SJCRH30 (cell line): ENCODE measurements at regions not wholly inside any gene's neighbourhood (a gene's known extent, or its start where the extent isn't known, plus 50 kb on each side); places are given as distances from the start of the nearest gene placed in this dataset.

Experiments
- DNase-seq, 2 experiments: peaks; one replicate each; pipeline ENCODE4 v3.0.0-alpha.2; 2015 to 2020
- H3K27ac ChIP-seq: fragments of 250-450 bp; sonication (Bioruptor Pico); 2 replicates; pipeline ENCODE4 v1.5.1; 2020; ENCODE audit warnings: mild to moderate bottlenecking, moderate library complexity
- H3K27me3 ChIP-seq: fragments of 250-450 bp; sonication (Bioruptor Pico); 2 replicates; pipeline ENCODE4 v1.5.1; 2020; ENCODE audit warnings: mild to moderate bottlenecking, moderate library complexity
- H3K36me3 ChIP-seq: fragments of 250-450 bp; sonication (Bioruptor Pico); 2 replicates; pipeline ENCODE4 v1.5.1; 2020; ENCODE audit warnings: mild to moderate bottlenecking, moderate library complexity
- H3K4me1 ChIP-seq: fragments of 250-450 bp; sonication (Bioruptor Pico); 2 replicates; pipeline ENCODE4 v1.5.1; 2020; ENCODE audit warnings: mild to moderate bottlenecking, moderate library complexity
- H3K4me3 ChIP-seq: fragments of 250-450 bp; sonication (Bioruptor Pico); 2 replicates; pipeline ENCODE4 v1.5.1; 2020; ENCODE audit warnings: mild to moderate bottlenecking, moderate library complexity
- H3K9me3 ChIP-seq: fragments of 250-450 bp; sonication (Bioruptor Pico); replicated peaks from 2 replicates; pipeline ENCODE4 v1.5.1; 2020; ENCODE audit warnings: mild to moderate bottlenecking, moderate library complexity

GRCh38 chr15:61798631-61799030 is 261.6 kb downstream of the VPS13C start:
- Histone ChIP-seq H3K4me3 (no peak overlapping the region), H3K4me1 (peaks cover 9% of the 10 kb centered on the region), H3K36me3 (no peaks in the 10 kb centered on the region; the same call in 1 of the 2 replicates), H3K27ac (no peak overlapping the region), H3K9me3 (peaks cover under 1% of the 10 kb centered on the region; the same call in 1 of the 2 replicates), H3K27me3 (no peaks in the 10 kb centered on the region)
- no peak for DNase-seq

GRCh38 chr15:61796056-61796455 is 264.2 kb downstream of the VPS13C start:
- no peaks in the 10 kb centered on the region for H3K27me3 ChIP-seq
- peaks cover 4% of the 10 kb centered on the region; the same call in 1 of the 2 replicates for H3K9me3 ChIP-seq

GRCh38 chr15:61794881-61795280 is 265.4 kb downstream of the VPS13C start:
- no peak overlapping the region for H3K4me3 ChIP-seq
- no peak overlapping the region for H3K27ac ChIP-seq
- H3K4me1 ChIP-seq, result peaks cover 9% of the 10 kb centered on the region
- H3K27me3 ChIP-seq, result no peaks in the 10 kb centered on the region
- DNase-seq, result no peak
- H3K9me3 ChIP-seq, result peaks cover 4% of the 10 kb centered on the region; the same call in 1 of the 2 replicates
- no peaks in the 10 kb centered on the region; the same call in 1 of the 2 replicates for H3K36me3 ChIP-seq

More at GRCh38 chr15:61796056-61796455, 264.2 kb downstream of the VPS13C start:
- Histone ChIP-seq H3K36me3 (no peaks in the 10 kb centered on the region; the same call in 1 of the 2 replicates), H3K4me3 (no peak overlapping the region), H3K4me1 (peaks cover 9% of the 10 kb centered on the region), H3K27ac (no peak overlapping the region)
- DNase-seq, result no peak

GRCh38 chr15:61794276-61794675 is 266.0 kb downstream of the VPS13C start:
- Histone ChIP-seq H3K4me3 (no peak overlapping the region), H3K4me1 (peaks cover 9% of the 10 kb centered on the region), H3K36me3 (no peaks in the 10 kb centered on the region; the same call in 1 of the 2 replicates), H3K9me3 (peaks cover 4% of the 10 kb centered on the region; the same call in 1 of the 2 replicates), H3K27ac (no peak overlapping the region), H3K27me3 (no peaks in the 10 kb centered on the region)
- peak; percentile 58 to 61 for DNase-seq

GRCh38 chr15:61784734-61785133 is 275.5 kb downstream of the VPS13C start:
- H3K36me3 ChIP-seq, result no peaks in the 10 kb centered on the region
- H3K9me3 ChIP-seq, result no peaks in the 10 kb centered on the region
- DNase-seq, result no peak
- H3K27me3 ChIP-seq, result no peaks in the 10 kb centered on the region
- no peak overlapping the region for H3K27ac ChIP-seq
- no peak overlapping the region for H3K4me3 ChIP-seq
- no peaks in the 10 kb centered on the region for H3K4me1 ChIP-seq

- H3K27me3 ChIP-seq, result no peaks in the 10 kb centered on the region
- no peaks in the 10 kb centered on the region for H3K36me3 ChIP-seq
- no peak overlapping the region for H3K4me3 ChIP-seq
- no peak for DNase-seq
- H3K4me1 ChIP-seq, result no peaks in the 10 kb centered on the region
- no peak overlapping the region for H3K27ac ChIP-seq
- H3K9me3 ChIP-seq, result no peaks in the 10 kb centered on the region
Measured at GRCh38 chr15:61780278-61780980, 279.8 kb downstream of the VPS13C start.

GRCh38 chr15:61777689-61778088 is 282.6 kb downstream of the VPS13C start:
- Histone ChIP-seq H3K4me3 (no peak overlapping the region), H3K4me1 (no peaks in the 10 kb centered on the region), H3K27me3 (no peaks in the 10 kb centered on the region), H3K9me3 (no peaks in the 10 kb centered on the region), H3K27ac (no peak overlapping the region), H3K36me3 (no peaks in the 10 kb centered on the region)
- DNase-seq, result no peak

- H3K4me3 ChIP-seq, result no peak overlapping the region
- H3K9me3 ChIP-seq, result no peaks in the 10 kb centered on the region; the same call in 1 of the 2 replicates
- H3K4me1 ChIP-seq, result no peaks in the 10 kb centered on the region
- H3K27ac ChIP-seq, result no peak overlapping the region
- peak in 1 of 2 experiments; percentile 22 for DNase-seq
- H3K27me3 ChIP-seq, result no peaks in the 10 kb centered on the region
- no peaks in the 10 kb centered on the region for H3K36me3 ChIP-seq
Measured at GRCh38 chr15:61769557-61769956, 290.7 kb downstream of the VPS13C start.

GRCh38 chr15:61768131-61768530 is 292.1 kb downstream of the VPS13C start:
- H3K27ac ChIP-seq, result no peak overlapping the region
- no peaks in the 10 kb centered on the region; the same call in 1 of the 2 replicates for H3K9me3 ChIP-seq
- H3K27me3 ChIP-seq, result no peaks in the 10 kb centered on the region
- H3K36me3 ChIP-seq, result no peaks in the 10 kb centered on the region
- no peaks in the 10 kb centered on the region for H3K4me1 ChIP-seq
- H3K4me3 ChIP-seq, result no peak overlapping the region
- DNase-seq, result no peak

- Histone ChIP-seq H3K27me3 (no peaks in the 10 kb centered on the region), H3K4me1 (no peaks in the 10 kb centered on the region), H3K36me3 (no peaks in the 10 kb centered on the region), H3K9me3 (no peaks in the 10 kb centered on the region), H3K4me3 (no peak overlapping the region), H3K27ac (no peak overlapping the region)
- no peak for DNase-seq
Measured at GRCh38 chr15:61764981-61765380, 295.3 kb downstream of the VPS13C start.

- H3K4me3 ChIP-seq, result no peak overlapping the region
- DNase-seq, result no peak
- no peaks in the 10 kb centered on the region for H3K36me3 ChIP-seq
- H3K9me3 ChIP-seq, result no peaks in the 10 kb centered on the region
- H3K4me1 ChIP-seq, result no peaks in the 10 kb centered on the region
- no peak overlapping the region for H3K27ac ChIP-seq
- no peaks in the 10 kb centered on the region for H3K27me3 ChIP-seq
Measured at GRCh38 chr15:61764141-61764540, 296.1 kb downstream of the VPS13C start.

GRCh38 chr15:61762676-61763075 is 297.6 kb downstream of the VPS13C start:
- H3K36me3 ChIP-seq, result no peaks in the 10 kb centered on the region
- H3K27ac ChIP-seq, result no peak overlapping the region
- no peaks in the 10 kb centered on the region for H3K4me1 ChIP-seq
- H3K27me3 ChIP-seq, result no peaks in the 10 kb centered on the region
- H3K4me3 ChIP-seq, result no peak overlapping the region
- no peak for DNase-seq
- H3K9me3 ChIP-seq, result no peaks in the 10 kb centered on the region

- H3K27me3 ChIP-seq, result no peaks in the 10 kb centered on the region
- no peak for DNase-seq
- H3K36me3 ChIP-seq, result no peaks in the 10 kb centered on the region
- H3K27ac ChIP-seq, result no peak overlapping the region
- H3K4me3 ChIP-seq, result no peak overlapping the region
- H3K4me1 ChIP-seq, result no peaks in the 10 kb centered on the region
- no peaks in the 10 kb centered on the region for H3K9me3 ChIP-seq
Measured at GRCh38 chr15:61759639-61760038, 300.6 kb downstream of the VPS13C start.

GRCh38 chr15:61756071-61756820 is 304.0 kb downstream of the VPS13C start:
- peaks cover 3% of the 10 kb centered on the region; the same call in 1 of the 2 replicates for H3K4me1 ChIP-seq
- H3K9me3 ChIP-seq, result no peaks in the 10 kb centered on the region
- DNase-seq, result no peak
- H3K4me3 ChIP-seq, result no peak overlapping the region
- H3K27ac ChIP-seq, result no peak overlapping the region
- no peaks in the 10 kb centered on the region for H3K27me3 ChIP-seq
- no peaks in the 10 kb centered on the region for H3K36me3 ChIP-seq

GRCh38 chr15:61755467-61755866 is 304.8 kb downstream of the VPS13C start:
- H3K27ac ChIP-seq, result no peak overlapping the region
- no peaks in the 10 kb centered on the region for H3K36me3 ChIP-seq
- H3K9me3 ChIP-seq, result no peaks in the 10 kb centered on the region
- no peak overlapping the region for H3K4me3 ChIP-seq
- no peaks in the 10 kb centered on the region for H3K27me3 ChIP-seq
- no peak for DNase-seq
- H3K4me1 ChIP-seq, result peaks cover 9% of the 10 kb centered on the region; the same call in 1 of the 2 replicates
